ENCODE measurements at regions not wholly inside any gene's neighbourhood (a gene's known extent, or its start where the extent isn't known, plus 50 kb on each side); places are given as distances from the start of the nearest gene placed in this dataset.

DNA sequence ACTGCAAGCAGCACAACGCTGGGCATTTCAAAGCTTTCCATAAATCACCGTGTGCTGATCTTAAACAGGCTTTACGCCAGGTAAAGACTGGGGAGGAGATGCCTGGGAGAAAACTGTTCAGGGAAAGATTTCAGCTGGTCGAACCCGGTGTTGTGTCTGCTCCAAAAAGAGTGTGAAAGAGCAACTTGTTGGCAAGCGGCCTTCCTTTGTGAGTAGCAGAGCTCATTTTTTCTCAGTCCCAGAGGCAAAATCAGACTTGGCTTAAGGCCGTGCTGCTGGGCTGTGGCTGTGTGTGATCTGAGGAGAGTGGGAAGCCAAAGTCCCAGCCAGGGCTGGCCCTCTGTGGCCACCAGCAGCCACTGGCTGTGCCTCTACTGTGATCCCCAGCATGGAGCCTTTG, 75.7 kb upstream of the E2F8 start:
- no peaks in the 10 kb centered on the region for H3K9me3 ChIP-seq
- no peak overlapping the region for H3K27ac ChIP-seq
- H3K27me3 ChIP-seq: no peaks in the 10 kb centered on the region
- TF ChIP-seq CTCF (IDR thresholded peaks at IDR 0.05): no peak
- intact Hi-C loops (cut with DNase I): loop anchor here (10.0 kb wide), 1 partner anchor 238 kb away; no protein-coding TSS in a partner anchor
- no peaks in the 10 kb centered on the region for H3K36me3 ChIP-seq
- ATAC-seq (peak; percentile 53), DNase-seq (no peak)
- H3K4me1 ChIP-seq: peaks cover 6% of the 10 kb centered on the region
- H3K4me3 ChIP-seq: no peak overlapping the region

GRCh38 chr11:19315511-19315910, 74.8 kb upstream of the E2F8 start:
- intact Hi-C loops (cut with DNase I): loop anchor here (10.0 kb wide), 1 partner anchor 239 kb away; no protein-coding TSS in a partner anchor
- H3K4me3 ChIP-seq: no peak overlapping the region
- H3K27ac ChIP-seq: no peak overlapping the region
- H3K9me3 ChIP-seq: no peaks in the 10 kb centered on the region
- no peak for TF ChIP-seq CTCF (IDR thresholded peaks at IDR 0.05)
- no peaks in the 10 kb centered on the region for H3K36me3 ChIP-seq
- no peak for ATAC-seq
- no peaks in the 10 kb centered on the region for H3K27me3 ChIP-seq
- no peak for DNase-seq
- H3K4me1 ChIP-seq: peaks cover 8% of the 10 kb centered on the region

DNA sequence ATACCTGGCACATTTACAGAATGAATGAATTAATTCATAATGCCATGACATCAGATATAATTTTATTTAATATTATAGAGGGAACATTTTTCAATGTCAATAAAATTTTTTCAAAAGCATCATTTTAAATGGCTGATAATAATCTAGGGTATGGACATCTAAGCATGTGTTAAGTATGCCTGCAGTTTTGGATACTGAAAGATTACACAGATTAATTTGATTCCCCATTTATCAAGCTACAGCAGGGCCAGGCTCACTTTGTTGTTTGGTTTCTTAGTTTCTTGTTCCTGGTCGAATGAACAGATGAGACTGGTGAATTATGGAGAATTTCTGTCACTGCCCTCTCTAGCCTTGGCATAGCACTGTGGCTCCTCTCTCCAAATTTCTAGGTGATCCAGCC, 72.4 kb upstream of the E2F8 start:
- H3K27ac ChIP-seq: no peak overlapping the region
- no peaks in the 10 kb centered on the region for H3K27me3 ChIP-seq
- DNase-seq: no peak
- no peaks in the 10 kb centered on the region for H3K9me3 ChIP-seq
- intact Hi-C loops (cut with DNase I): loop anchor here (5.0 to 10.0 kb wide), 2 partner anchors 242 to 789 kb away; no protein-coding TSS in a partner anchor
- H3K36me3 ChIP-seq: no peaks in the 10 kb centered on the region
- no peak overlapping the region for H3K4me3 ChIP-seq
- ATAC-seq: no peak
- peaks cover 8% of the 10 kb centered on the region for H3K4me1 ChIP-seq
- no peak for TF ChIP-seq CTCF (IDR thresholded peaks at IDR 0.05)

GRCh38 chr11:19311308-19312030, 70.7 kb upstream of the E2F8 start:
- Histone ChIP-seq H3K27me3 (no peaks in the 10 kb centered on the region), H3K4me1 (peaks cover 3% of the 10 kb centered on the region), H3K4me3 (no peak overlapping the region), H3K36me3 (no peaks in the 10 kb centered on the region), H3K27ac (no peak overlapping the region), H3K9me3 (no peaks in the 10 kb centered on the region)
- ATAC-seq (peak; percentile 88), DNase-seq (no peak)
- intact Hi-C loops (cut with DNase I): loop anchor here (5.0 to 10.0 kb wide), 2 partner anchors 243 to 791 kb away; no protein-coding TSS in a partner anchor
- peak; percentile 80 for TF ChIP-seq CTCF (IDR thresholded peaks at IDR 0.05)

GRCh38 chr11:19307498-19307897, 66.8 kb upstream of the E2F8 start:
- no peak for TF ChIP-seq CTCF (IDR thresholded peaks at IDR 0.05)
- intact Hi-C loops (cut with DNase I): no loop called here
- Histone ChIP-seq H3K27ac (no peak overlapping the region), H3K36me3 (no peaks in the 10 kb centered on the region), H3K4me3 (no peak overlapping the region), H3K9me3 (no peaks in the 10 kb centered on the region), H3K4me1 (peaks cover 3% of the 10 kb centered on the region), H3K27me3 (no peaks in the 10 kb centered on the region)
- DNase-seq (no peak), ATAC-seq (no peak)

All from upper lobe of right lung (tissue), 1 donor.